Coronary artery (tissue), 2 donors: ENCODE measurements at regions not wholly inside any gene's neighbourhood (a gene's known extent, or its start where the extent isn't known, plus 50 kb on each side); places are given as distances from the start of the nearest gene placed in this dataset.

Source experiments
- DNase-seq: peaks from one replicate; pipeline ENCODE4 v3.0.0-alpha.2; 2017; ENCODE audit warnings: low spot score
- H3K27ac ChIP-seq, 2 donors: fragments of 200-600 bp; sonication (generic); one replicate each; pipeline ENCODE4 v1.5.1; 2016 to 2019
- H3K4me3 ChIP-seq: fragments of 200-600 bp; sonication (generic); 2 replicates; pipeline ENCODE4 v1.5.1; 2016; ENCODE audit warnings: mild to moderate bottlenecking, moderate library complexity
- TF ChIP-seq, protein P1 (sequence below): fragments of 200-600 bp; sonication (generic); IDR thresholded peaks from one replicate; pipeline ENCODE4 v1.5.1; 2019; ENCODE audit warnings: antibody characterized with exemption

GRCh38 chr16:82331974-82332750, 162.1 kb upstream of the MPHOSPH6 start:
- DNase-seq: no peak
- no peak overlapping the region for H3K27ac ChIP-seq

DNA sequence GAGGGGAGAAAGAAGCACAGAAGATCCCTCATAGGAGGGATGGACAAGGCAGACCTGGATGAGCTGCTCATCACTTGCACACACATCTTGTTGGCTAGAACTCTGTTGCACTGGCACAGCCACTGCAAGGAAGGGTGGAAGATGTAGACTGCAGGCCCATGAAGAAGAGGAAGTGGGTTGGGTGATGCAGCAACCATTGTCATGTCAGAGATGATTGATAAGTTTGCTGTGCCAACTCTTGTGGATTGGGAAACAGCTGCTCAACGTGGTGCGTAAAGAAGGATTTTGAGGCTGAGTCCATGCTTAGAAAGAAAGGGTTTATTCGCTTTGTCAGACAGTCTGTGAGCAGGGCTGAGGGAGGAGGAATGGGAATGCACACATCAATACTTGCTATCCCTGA, 161.4 kb upstream of the MPHOSPH6 start:
- no peak overlapping the region for H3K27ac ChIP-seq
- no peak for DNase-seq
- TF ChIP-seq, protein P1, sequence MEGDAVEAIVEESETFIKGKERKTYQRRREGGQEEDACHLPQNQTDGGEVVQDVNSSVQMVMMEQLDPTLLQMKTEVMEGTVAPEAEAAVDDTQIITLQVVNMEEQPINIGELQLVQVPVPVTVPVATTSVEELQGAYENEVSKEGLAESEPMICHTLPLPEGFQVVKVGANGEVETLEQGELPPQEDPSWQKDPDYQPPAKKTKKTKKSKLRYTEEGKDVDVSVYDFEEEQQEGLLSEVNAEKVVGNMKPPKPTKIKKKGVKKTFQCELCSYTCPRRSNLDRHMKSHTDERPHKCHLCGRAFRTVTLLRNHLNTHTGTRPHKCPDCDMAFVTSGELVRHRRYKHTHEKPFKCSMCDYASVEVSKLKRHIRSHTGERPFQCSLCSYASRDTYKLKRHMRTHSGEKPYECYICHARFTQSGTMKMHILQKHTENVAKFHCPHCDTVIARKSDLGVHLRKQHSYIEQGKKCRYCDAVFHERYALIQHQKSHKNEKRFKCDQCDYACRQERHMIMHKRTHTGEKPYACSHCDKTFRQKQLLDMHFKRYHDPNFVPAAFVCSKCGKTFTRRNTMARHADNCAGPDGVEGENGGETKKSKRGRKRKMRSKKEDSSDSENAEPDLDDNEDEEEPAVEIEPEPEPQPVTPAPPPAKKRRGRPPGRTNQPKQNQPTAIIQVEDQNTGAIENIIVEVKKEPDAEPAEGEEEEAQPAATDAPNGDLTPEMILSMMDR: no peak
- no peak overlapping the region for H3K4me3 ChIP-seq

More at GRCh38 chr16:82331974-82332750, 162.1 kb upstream of the MPHOSPH6 start:
- H3K4me3 ChIP-seq: no peak overlapping the region
- TF ChIP-seq, protein P1: no peak

DNA sequence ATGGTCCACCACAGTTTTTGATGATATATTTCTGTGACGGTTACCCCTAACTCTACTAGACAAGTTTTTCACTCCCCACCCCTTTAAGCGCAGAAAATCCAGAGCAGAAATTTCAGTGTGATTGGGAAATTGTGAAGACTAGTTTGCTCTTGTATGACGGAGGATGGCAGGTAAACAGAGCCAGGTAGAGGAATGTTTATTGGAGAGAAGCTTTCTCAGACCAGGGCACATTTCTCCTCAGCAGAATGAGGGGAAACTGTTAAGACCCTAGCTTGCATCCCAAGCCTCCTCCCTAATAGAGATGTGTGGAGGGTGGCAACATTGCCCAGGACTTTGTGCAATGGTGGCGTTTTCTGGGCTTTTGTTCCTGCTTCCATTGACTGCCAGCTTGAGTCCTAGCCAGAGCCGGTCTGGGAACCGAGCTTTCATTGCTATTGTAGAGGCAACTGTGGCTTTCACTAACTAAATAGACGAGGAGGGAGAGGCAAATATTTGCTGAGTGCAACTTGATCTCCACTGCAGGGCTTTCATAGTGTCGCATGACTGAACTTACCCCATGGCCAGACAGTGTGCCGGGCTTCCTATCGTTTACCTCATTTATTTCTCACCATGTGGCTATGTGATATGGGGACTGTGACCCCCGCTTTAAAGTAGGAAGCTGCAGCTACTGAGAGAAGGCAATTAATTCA, 159.6 kb upstream of the MPHOSPH6 start:
- H3K27ac ChIP-seq: no peak overlapping the region
- no peak overlapping the region for H3K4me3 ChIP-seq
- TF ChIP-seq, protein P1: no peak
- no peak for DNase-seq

DNA sequence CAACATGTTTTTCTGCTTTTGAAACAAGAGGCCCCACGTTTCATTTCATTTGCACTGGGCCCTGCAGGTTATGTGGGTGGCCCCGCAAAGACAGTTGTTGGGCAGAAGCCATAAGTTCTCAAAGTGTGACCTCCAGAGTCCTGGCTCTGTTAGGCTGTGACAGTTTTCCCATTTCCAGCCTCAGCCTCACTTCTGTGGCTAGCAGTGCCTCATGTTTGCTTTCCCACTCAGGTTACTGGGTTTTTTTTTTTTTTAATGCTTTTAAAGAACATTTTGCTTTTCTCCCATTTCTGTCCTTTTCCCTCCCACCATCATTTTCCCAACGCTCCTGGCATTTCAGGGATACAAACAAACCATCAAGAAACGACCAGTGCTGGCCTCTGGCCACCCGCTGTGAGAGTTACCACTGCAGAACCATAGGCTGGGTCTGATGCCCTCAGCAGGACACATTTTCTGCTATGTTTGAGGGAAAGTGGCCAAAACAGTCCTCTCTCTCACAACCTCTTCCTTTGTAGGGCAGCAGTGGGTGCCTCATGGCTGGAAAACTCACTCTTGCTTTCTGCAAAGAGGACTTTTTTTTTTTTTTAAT, 159.0 kb upstream of the MPHOSPH6 start:
- TF ChIP-seq, protein P1: no peak
- no peak for DNase-seq
- Histone ChIP-seq H3K27ac (no peak overlapping the region), H3K4me3 (no peak overlapping the region)

- H3K27ac ChIP-seq: no peak overlapping the region
- no peak for DNase-seq
- TF ChIP-seq, protein P1: no peak
- no peak overlapping the region for H3K4me3 ChIP-seq
Observed at GRCh38 chr16:82323171-82323570, 153.1 kb upstream of the MPHOSPH6 start.

DNA sequence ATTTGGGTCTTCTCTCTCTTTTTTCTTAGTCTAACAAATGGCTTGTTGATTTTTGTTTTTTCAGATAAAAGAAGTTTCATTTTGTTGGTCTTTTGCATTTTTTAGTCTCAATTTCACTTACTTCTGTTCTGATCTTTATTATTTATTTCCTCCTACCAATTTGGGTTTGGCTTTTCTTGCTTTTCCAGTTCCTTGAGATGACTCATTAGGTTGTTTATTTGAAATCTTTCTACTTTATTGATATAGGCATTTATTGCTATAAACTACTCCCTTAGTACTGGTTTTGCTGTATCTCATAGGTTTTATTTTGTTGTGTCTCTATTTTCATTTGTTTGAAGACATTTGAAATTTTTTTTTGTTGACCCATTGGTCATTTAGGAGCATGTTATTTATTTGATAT, 152.2 kb upstream of the MPHOSPH6 start:
- TF ChIP-seq, protein P1: no peak
- no peak overlapping the region for H3K4me3 ChIP-seq
- H3K27ac ChIP-seq: no peak overlapping the region
- DNase-seq: no peak
